HL-60 (cell line): ENCODE measurements at regions not wholly inside any gene's neighbourhood (a gene's known extent, or its start where the extent isn't known, plus 50 kb on each side); places are given as distances from the start of the nearest gene placed in this dataset.

ENCODE experiments used
- DNase-seq, 2 experiments: peaks; one replicate each; pipeline ENCODE4 v3.0.0-alpha.2; 2010 to 2020; ENCODE audit warnings: low read depth in 1 of 2, low spot score in 1 of 2
- H3K27ac ChIP-seq: fragments of 250-450 bp; sonication (Bioruptor Pico); replicated peaks from 2 replicates; pipeline ENCODE4 v1.5.1; 2020; ENCODE audit warnings: mild to moderate bottlenecking, moderate library complexity
- H3K27me3 ChIP-seq: fragments of 250-450 bp; sonication (Bioruptor Pico); 2 replicates; pipeline ENCODE4 v1.5.1; 2021; ENCODE audit warnings: mild to moderate bottlenecking, moderate library complexity; ENCODE audit not compliant: insufficient read depth, poor library complexity, severe bottlenecking
- H3K4me3 ChIP-seq: replicated peaks from 2 replicates; pipeline ENCODE4 v1.5.1; 2011; ENCODE audit warnings: mild to moderate bottlenecking, control low read depth, low read length; ENCODE audit not compliant: insufficient read depth
- GABPA ChIP-seq: IDR thresholded peaks from 2 replicates; pipeline ENCODE4 v1.6.1; 2012; ENCODE audit warnings: low read depth
- POLR2AphosphoS5 ChIP-seq: IDR thresholded peaks from 2 replicates; pipeline ENCODE4 v1.6.1; 2012; ENCODE audit warnings: low read depth
- REST ChIP-seq: IDR thresholded peaks from 2 replicates; pipeline ENCODE4 v1.6.1; 2012; ENCODE audit warnings: low read depth; ENCODE audit not compliant: insufficient replicate concordance
- SPI1 ChIP-seq: IDR thresholded peaks from 2 replicates; pipeline ENCODE4 v1.6.1; 2012; ENCODE audit warnings: low read depth, mild to moderate bottlenecking, borderline replicate concordance
- TF ChIP-seq, protein P1 (sequence below): IDR thresholded peaks from one replicate; pipeline ENCODE4 v1.5.1; 2011; ENCODE audit warnings: low read length, control low read depth, inconsistent platforms; ENCODE audit not compliant: insufficient read depth

GRCh38 chr1:109818988-109819764 is 55.5 kb upstream of the EPS8L3 start:
- Histone ChIP-seq H3K27ac (peak overlapping the region; percentile 10), H3K4me3 (no peak overlapping the region), H3K27me3 (no peaks in the 10 kb centered on the region)
- no peak for DNase-seq
- TF ChIP-seq SPI1 = no peak
- TF ChIP-seq, protein P1, sequence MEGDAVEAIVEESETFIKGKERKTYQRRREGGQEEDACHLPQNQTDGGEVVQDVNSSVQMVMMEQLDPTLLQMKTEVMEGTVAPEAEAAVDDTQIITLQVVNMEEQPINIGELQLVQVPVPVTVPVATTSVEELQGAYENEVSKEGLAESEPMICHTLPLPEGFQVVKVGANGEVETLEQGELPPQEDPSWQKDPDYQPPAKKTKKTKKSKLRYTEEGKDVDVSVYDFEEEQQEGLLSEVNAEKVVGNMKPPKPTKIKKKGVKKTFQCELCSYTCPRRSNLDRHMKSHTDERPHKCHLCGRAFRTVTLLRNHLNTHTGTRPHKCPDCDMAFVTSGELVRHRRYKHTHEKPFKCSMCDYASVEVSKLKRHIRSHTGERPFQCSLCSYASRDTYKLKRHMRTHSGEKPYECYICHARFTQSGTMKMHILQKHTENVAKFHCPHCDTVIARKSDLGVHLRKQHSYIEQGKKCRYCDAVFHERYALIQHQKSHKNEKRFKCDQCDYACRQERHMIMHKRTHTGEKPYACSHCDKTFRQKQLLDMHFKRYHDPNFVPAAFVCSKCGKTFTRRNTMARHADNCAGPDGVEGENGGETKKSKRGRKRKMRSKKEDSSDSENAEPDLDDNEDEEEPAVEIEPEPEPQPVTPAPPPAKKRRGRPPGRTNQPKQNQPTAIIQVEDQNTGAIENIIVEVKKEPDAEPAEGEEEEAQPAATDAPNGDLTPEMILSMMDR = no peak
- no peak for TF ChIP-seq REST
- TF ChIP-seq POLR2AphosphoS5 = no peak
- TF ChIP-seq GABPA = no peak

GRCh38 chr1:109818271-109818987 is 54.7 kb upstream of the EPS8L3 start:
- TF ChIP-seq GABPA = no peak
- TF ChIP-seq POLR2AphosphoS5 = no peak
- TF ChIP-seq SPI1 = no peak
- TF ChIP-seq, protein P1 = no peak
- no peak for TF ChIP-seq REST
- Histone ChIP-seq H3K4me3 (no peak overlapping the region), H3K27me3 (no peaks in the 10 kb centered on the region), H3K27ac (peak overlapping the region; percentile 5; the same call in 1 of the 2 replicates)
- no peak for DNase-seq

DNA sequence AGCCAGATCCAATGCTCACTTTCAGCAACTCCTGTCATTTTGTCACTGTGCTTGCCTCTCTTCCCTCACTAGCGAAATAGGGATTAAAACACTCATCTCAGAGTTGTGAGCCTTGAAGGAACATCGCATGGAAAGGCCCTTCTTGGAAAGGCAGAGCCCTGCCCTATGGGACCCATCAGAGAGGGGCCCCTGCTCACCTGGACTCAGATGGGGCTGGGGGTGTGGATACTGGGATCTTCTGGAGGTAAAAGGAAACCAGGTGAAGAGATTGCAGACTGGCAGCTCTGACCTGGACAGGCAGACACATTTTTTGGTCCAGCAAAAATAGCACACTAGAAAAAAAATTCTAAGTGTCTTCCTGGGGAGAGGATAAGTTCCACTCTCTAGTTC is 54.2 kb upstream of the EPS8L3 start:
- DNase-seq = no peak
- H3K27ac ChIP-seq = no peak overlapping the region

More for the DNA sequence above, 54.2 kb upstream of the EPS8L3 start:
- no peaks in the 10 kb centered on the region for H3K27me3 ChIP-seq
- TF ChIP-seq, protein P1 = no peak
- TF ChIP-seq POLR2AphosphoS5 = no peak
- TF ChIP-seq SPI1 = no peak
- no peak for TF ChIP-seq REST
- TF ChIP-seq GABPA = no peak
- H3K4me3 ChIP-seq = no peak overlapping the region
